Motor neuron (in vitro differentiated cells): ENCODE measurements at regions not wholly inside any gene's neighbourhood (a gene's known extent, or its start where the extent isn't known, plus 50 kb on each side); places are given as distances from the start of the nearest gene placed in this dataset.

Experiments used
- ATAC-seq, 8 experiments: fragments of 200-7000 bp; cut with Tn5 transposase; replicated peaks in 6 of 8; 2 replicates each; pipeline ENCODE4 v1.8.0; 2021; ENCODE audit warnings: mild to moderate bottlenecking in 8 of 8, moderate library complexity in 8 of 8
- H3K27ac ChIP-seq, 2 donors: fragments of 250-450 bp; sonication (Bioruptor Pico); 2 replicates each; pipeline ENCODE4 v1.9.0; 2021; ENCODE audit warnings: antibody characterized with exemption in 2 of 2, mild to moderate bottlenecking in 2 of 2, moderate library complexity in 1 of 2
- H3K4me1 ChIP-seq, 2 donors: fragments of 250-450 bp; sonication (Bioruptor Pico); replicated peaks in 1 of 2; 2 replicates each; pipeline ENCODE4 v1.6.1; 2021; ENCODE audit warnings: antibody characterized with exemption in 2 of 2, mild to moderate bottlenecking in 2 of 2, moderate library complexity in 1 of 2
- H3K4me3 ChIP-seq, 5 donors: fragments of 250-450 bp; sonication (Bioruptor Pico); 2 replicates each; pipeline ENCODE4 v1.9.0; 2021; ENCODE audit warnings: antibody characterized with exemption in 5 of 5, mild to moderate bottlenecking in 5 of 5, moderate library complexity in 4 of 5
- WGBS, 10 experiments: fragments of 450-650 bp; shearing (Covaris generic); methylation state at CpG; one replicate each; pipeline ENCODE4 v1.0.0; 2022; 5-methylcytosine and 5-hydroxymethylcytosine counted together
- in situ Hi-C, 9 experiments: fragments of 400-800 bp; cut with MboI; loops; one replicate each; pipeline ENCODE4 v1.15.0; 2021; ENCODE audit warnings: low sequenced_read_pairs in 9 of 9, low pct_unique_long_range_greater_than_20kb in 2 of 9; ENCODE audit not compliant: unreplicated experiment in 9 of 9

DNA sequence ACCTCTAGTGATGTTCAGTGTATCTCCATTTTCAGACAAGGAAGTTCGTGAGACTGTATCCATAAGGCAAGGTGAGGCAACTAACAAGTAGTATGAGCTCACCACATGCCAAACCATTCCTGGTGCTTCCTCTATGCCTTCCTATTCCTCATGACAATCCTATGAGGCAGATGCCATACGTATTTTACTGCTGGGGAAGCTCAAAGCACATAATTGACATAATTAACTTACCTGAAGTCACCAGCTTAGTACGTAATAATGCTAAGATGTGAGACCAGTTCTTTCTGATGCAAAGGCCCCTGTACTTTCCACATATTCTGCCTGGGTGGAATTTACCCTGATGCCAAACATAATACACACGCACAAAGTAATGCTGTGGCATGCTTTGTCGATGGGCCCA is 83.6 kb upstream of the NFIA start:
- H3K4me3 ChIP-seq: no peak overlapping the region
- in situ Hi-C loops: no loop called here
- peaks cover 8 to 31% of the 10 kb centered on the region in 2 donors for H3K4me1 ChIP-seq
- 47 to 97% (median 94%) methylated on average over 2 to 5 of the region's 5 CpGs; no CpG with 5 or more reads in 3 of the 10 experiments for WGBS, 10 experiments
- peak in 1 of 8 experiments; percentile 36 for ATAC-seq
- no peak overlapping the region for H3K27ac ChIP-seq

DNA sequence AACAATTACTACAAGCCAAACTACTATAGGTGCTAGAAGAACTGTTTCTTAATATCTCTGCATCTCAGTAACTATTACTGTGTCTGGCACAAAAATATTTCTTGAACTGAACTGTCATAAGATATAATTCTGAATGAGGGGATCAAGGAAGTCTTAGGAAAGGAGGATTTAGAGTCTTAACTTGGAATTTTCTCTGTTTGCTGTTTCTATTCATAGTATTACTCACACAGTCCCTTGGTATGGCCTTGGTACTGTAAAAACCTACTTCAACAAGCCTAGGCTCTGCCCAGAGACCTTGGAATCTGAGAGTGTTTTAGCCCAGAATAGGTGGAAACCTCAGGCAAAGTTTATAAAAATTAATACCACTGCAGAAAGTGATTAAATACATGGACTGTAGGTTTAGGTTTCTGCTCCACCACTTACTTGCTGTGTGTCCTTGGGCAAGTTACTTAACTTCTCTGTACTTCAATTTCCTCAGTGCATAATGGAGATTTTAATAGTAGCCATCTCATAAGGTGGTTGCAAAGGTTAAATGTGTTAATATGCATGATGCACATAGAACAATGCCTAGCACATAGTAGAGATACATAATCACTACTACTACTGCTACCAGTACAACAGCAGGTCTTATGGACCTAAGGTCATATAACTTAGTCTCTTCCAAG is 87.4 kb upstream of the NFIA start:
- ATAC-seq: no peak
- no peak overlapping the region for H3K27ac ChIP-seq
- H3K4me3 ChIP-seq: no peak overlapping the region
- peaks cover 16 to 27% of the 10 kb centered on the region in 2 donors for H3K4me1 ChIP-seq
- in situ Hi-C loops: no loop called here

DNA sequence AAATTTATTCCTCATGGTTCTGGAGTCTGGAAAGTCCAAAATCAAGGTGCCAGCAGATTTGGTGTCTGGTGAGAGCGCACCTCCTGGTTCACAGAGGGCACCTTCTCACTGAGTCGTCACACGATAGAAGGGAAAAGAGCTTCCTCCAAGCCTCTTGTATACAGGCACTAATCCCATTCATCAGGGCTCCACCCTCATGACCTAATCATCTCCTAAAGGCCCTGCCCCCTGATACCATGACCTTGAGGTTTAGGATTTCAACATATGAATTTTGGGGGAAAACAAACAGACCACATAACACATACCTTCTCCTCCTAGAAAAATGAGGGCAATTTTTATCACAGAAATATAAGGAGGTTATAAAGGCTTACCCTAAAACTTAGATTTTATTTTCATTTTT is 88.0 kb upstream of the NFIA start:
- whole genome bisulfite sequencing, 10 experiments: 60 to 100% (median 90%) methylated on average over 1 to 3 of the region's 3 CpGs; no CpG with 5 or more reads in 3 of the 10 experiments
- H3K4me1 ChIP-seq: peaks cover 19 to 26% of the 10 kb centered on the region in 2 donors
- no peak overlapping the region for H3K4me3 ChIP-seq
- in situ Hi-C loops: no loop called here
- no peak overlapping the region for H3K27ac ChIP-seq
- no peak for ATAC-seq

DNA sequence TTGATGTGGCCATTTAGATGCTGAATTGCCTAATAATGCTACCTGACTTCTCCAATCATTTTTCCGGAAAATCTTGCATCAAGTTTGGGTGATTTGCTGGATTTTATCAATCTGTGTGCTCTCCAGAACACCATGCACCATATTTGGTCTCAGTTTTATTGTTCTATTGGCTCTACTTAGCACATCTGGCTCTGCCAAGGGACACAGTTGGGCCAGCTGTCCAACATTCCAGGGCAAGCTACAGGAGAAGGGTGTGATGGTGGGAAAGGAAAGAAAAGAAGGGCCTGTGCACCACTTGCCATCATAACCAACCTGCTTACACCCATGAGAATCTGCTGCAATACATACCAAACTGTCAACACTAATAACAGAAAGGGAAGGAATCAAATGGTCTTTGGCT is 90.2 kb upstream of the NFIA start:
- WGBS, 10 experiments: 80 to 100% (median 88%) methylated on average over 1 of the region's 1 CpG; no CpG with 5 or more reads in 3 of the 10 experiments
- no peak overlapping the region for H3K4me3 ChIP-seq
- no peak for ATAC-seq
- no peak overlapping the region for H3K27ac ChIP-seq
- in situ Hi-C loops: no loop called here
- H3K4me1 ChIP-seq: peaks cover 17 to 34% of the 10 kb centered on the region in 2 donors

DNA sequence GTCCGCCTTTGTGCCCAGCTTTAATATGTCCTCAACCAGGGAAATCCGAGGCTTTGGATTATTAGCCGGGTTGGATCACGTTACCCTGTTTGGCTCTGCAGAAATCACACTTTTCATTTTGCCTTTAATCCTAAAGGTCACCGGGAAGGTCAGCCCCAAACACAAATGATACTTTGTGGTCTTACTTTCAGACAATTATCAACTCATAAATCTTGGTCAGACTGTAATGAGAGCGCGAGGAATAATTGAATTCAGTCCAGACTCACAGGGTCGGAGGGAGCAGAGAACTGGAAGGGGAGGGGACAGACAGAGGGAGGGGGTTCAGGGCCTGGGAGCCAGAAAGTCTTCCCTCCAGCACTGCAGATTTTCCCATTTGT is 91.7 kb upstream of the NFIA start:
- Histone ChIP-seq H3K4me3 (no peak overlapping the region), H3K4me1 (peaks cover 17 to 36% of the 10 kb centered on the region in 2 donors), H3K27ac (no peak overlapping the region)
- in situ Hi-C loops: no loop called here
- 21 to 60% (median 52%) methylated on average over 4 to 7 of the region's 8 CpGs; no CpG with 5 or more reads in 4 of the 10 experiments for WGBS, 10 experiments
- ATAC-seq: peak in 5 of 8 experiments; percentile 40 to 84 (median 65)

DNA sequence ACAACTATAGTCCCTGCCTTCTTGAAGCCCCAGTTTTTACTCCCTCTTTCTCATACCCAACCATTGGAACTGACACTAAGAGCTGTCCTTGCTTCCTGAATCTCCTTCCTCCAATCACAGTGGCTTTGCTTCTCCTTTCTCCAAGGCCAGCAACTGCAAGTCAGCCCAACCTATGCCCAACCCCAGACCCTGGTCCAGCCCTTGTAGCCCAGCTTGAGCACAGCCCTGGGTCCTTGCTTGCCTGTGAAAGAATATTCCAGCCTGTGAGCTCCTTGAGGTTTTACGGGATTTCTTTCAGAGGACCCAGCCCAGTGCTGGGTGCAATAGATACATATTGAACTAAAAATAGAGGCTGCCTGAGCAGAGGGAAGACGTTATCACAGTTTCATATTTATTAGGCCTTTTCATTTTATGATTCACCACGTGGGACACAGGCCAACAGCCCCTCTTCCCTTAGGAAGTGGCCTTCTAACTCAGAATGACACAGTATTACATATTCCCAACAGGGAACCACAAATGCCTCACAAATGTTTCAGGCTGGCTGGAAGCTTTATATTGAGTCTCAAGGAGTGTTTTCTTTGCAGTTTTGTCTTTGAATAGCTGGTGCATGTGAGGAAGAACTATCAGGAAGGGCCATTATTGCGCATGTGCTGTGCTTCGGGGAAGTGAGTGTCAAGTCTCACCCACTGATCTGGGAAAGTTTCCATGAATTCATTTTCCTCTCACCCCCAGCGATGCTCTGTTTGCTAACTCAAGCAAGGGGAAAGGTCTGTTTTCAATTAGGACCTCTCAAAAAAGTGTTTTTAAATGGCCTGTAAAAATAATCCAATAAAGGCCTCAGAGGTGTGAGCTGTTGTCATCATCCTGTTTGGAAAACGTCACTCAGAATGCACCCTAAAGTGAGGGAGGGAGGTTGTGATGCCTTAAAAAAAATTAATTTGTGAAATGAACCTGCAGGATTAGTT is 92.3 kb upstream of the NFIA start:
- peak; percentile 65 to 90 (median 82) for ATAC-seq
- in situ Hi-C loops: no loop called here
- Histone ChIP-seq H3K4me3 (no peak overlapping the region), H3K4me1 (peaks cover 17 to 36% of the 10 kb centered on the region in 2 donors), H3K27ac (no peak overlapping the region)
- 0 to 81% (median 56%) methylated on average over 2 to 7 of the region's 7 CpGs; no CpG with 5 or more reads in 2 of the 10 experiments for WGBS, 10 experiments

DNA sequence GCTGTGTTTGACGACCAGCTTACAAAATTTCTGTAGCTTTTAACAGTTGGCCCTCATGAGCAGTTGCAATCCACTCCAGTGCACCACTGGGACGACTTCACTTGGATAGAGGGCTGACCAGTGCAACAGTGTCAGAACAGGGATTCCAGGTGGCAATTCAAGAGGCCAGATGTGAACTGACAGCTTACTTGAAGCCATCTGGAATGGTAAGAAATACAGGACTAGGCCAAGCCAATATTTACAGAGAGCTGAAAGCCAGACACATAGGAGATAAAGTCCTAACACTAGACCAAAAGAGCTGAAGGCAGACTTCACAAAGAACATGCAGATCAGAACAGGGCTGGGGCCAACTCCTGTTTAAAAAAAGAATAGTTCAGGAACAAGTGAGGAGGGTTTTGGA is 93.5 kb upstream of the NFIA start:
- 40 to 100% (median 83%) methylated on average over 1 to 2 of the region's 2 CpGs; no CpG with 5 or more reads in 1 of the 10 experiments for WGBS, 10 experiments
- in situ Hi-C loops: no loop called here
- peaks cover 17 to 39% of the 10 kb centered on the region in 2 donors for H3K4me1 ChIP-seq
- ATAC-seq: no peak
- H3K27ac ChIP-seq: no peak overlapping the region
- no peak overlapping the region for H3K4me3 ChIP-seq

DNA sequence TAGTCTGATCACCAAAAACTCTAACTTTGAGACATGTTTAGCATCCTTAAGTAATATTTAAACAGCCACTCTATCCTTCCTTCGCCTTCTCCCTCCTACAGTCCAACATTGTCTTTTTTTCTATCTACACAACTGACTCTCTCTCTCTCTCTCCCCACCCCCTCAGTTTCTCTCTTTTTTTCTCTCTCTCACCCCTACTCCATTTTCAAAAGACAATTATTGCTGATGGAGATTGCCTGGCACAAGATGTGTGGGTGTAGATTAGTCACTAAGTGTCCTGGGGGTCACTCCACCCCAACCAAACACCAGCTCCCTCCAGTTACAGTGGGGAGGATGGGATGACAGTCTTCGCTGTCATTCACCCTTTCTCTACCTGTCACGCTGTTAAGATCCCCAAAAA is 94.5 kb upstream of the NFIA start:
- in situ Hi-C loops: no loop called here
- Histone ChIP-seq H3K4me1 (peaks cover 17 to 49% of the 10 kb centered on the region in 2 donors), H3K27ac (no peak overlapping the region), H3K4me3 (no peak overlapping the region)
- ATAC-seq: no peak
- 89 to 100% (median 97%) methylated on average over 1 to 3 of the region's 3 CpGs for WGBS, 10 experiments

DNA sequence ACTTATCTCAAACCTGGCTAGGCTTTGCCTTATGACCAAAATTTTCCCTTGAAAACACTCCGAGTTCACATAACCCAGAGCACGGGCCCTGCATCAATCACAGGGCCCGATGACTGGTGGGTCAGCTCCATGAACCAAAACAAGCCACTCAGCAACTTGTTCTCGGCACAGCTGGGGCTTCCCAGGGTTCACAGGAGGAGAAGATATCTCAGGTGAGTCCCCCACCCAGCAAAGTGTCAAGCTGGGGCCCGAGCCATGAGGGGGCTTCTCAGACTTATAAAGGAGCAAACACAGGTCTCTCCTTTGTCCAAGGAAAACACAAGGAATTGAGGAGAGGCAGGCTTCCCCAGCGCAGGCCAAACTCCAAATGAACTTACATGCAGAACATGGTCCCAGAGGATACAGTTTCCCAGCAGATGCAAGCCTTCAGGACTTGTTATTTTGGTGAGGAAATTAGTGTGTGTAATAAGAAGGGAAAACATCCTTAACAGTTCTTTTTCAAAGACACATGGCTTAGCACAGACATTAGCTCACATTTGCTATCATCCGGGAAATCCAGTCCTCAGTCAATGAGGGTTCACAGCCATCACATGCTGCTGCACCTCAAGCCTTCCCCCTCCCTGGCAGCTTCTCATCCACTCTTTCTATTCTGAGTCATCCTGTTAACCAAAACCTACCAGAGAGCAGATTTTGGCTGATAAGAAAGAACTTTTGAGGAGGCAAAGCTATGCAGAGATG is 98.1 kb upstream of the NFIA start:
- 7 to 85% (median 74%) methylated on average over 1 to 7 of the region's 7 CpGs; no CpG with 5 or more reads in 1 of the 10 experiments for WGBS, 10 experiments
- peak in 1 of 8 experiments; percentile 51 for ATAC-seq
- in situ Hi-C loops: no loop called here
- Histone ChIP-seq H3K27ac (no peak overlapping the region), H3K4me1 (peaks cover 0 to 30% of the 10 kb centered on the region in 2 donors), H3K4me3 (no peak overlapping the region)

DNA sequence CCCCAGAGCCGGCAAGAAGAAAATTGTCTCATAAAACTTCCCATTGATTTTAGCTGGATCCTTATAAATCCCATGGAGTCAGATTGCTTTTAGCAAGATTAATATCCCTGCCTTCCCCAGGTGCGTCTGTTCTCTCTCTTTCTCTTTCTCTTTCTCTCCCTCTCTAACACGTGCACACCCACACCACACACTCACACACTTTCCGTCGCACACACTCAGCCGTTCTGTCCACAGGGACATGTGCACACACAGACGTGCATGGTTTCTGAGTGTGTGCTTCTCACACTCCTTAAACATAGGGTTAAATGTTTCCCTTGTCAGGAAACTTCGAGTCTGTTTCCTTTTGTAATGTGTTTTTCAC is 98.7 kb upstream of the NFIA start:
- 4 to 100% (median 75%) methylated on average over 1 to 8 of the region's 8 CpGs for WGBS, 10 experiments
- H3K4me3 ChIP-seq: no peak overlapping the region
- no peak overlapping the region for H3K27ac ChIP-seq
- ATAC-seq: no peak
- H3K4me1 ChIP-seq: peaks cover 0 to 35% of the 10 kb centered on the region in 2 donors
- in situ Hi-C loops: no loop called here

DNA sequence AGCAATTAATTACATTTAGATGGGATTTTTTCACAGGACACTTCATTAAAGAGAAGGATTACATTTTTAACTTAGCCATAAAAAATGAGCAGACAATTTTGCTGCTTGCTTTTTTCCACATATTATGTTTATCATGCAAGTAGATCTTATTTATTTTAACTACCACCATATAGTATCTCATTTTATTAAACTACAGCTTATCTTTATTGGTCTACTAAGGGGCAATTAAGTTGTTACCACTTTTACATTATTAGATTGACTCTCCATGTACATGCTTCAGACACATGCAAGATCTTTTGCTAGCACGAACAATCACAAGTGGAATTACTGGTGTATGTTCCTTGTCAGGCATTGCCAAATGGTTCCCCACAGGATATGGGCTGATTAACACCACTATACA is 99.8 kb upstream of the NFIA start:
- in situ Hi-C loops: no loop called here
- H3K27ac ChIP-seq: no peak overlapping the region
- 63 to 93% (median 85%) methylated on average over 1 of the region's 1 CpG; no CpG with 5 or more reads in 4 of the 10 experiments for WGBS, 10 experiments
- no peak for ATAC-seq
- H3K4me1 ChIP-seq: peaks cover 0 to 29% of the 10 kb centered on the region in 2 donors
- H3K4me3 ChIP-seq: no peak overlapping the region

DNA sequence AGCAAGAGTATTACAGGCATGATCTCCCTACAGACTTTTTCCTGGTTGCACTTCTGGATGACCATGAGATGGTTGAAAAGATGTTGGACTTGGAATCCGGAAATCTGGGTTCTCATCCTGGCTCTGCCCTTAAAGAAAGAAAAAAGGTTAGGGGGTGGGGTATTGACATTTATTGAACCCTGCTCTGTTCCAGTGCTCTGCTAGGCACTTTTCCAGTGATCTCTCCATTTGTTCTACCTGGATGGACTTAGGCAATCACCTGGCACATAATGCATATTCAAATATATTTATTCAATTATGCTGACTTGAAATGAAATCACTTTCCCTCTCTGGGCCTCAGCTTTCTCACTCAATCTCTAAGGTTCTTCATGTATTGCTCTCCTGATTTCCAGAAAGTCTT is 101.0 kb upstream of the NFIA start:
- 82 to 100% (median 89%) methylated on average over 1 of the region's 1 CpG; no CpG with 5 or more reads in 7 of the 10 experiments for WGBS, 10 experiments
- in situ Hi-C loops: no loop called here
- H3K4me1 ChIP-seq: peaks cover 0 to 23% of the 10 kb centered on the region in 2 donors
- no peak overlapping the region for H3K4me3 ChIP-seq
- ATAC-seq: no peak
- no peak overlapping the region for H3K27ac ChIP-seq
